NCI-H345 treated with DMSO at 0.1 percent for 48 hours (cell line): ENCODE measurements at regions not wholly inside any gene's neighbourhood (a gene's known extent, or its start where the extent isn't known, plus 50 kb on each side); places are given as distances from the start of the nearest gene placed in this dataset.
"Not testable (repeated sequence)": the region's sequence is repeated elsewhere in the genome, so short reads cannot be mapped to it uniquely, and the experiment has no call there.

Source experiments
- DNase-seq: peaks from one replicate; lab custom pipeline; 2025; ENCODE audit not compliant: unreplicated experiment; lab: John Stamatoyannopoulos, UW

DNA sequence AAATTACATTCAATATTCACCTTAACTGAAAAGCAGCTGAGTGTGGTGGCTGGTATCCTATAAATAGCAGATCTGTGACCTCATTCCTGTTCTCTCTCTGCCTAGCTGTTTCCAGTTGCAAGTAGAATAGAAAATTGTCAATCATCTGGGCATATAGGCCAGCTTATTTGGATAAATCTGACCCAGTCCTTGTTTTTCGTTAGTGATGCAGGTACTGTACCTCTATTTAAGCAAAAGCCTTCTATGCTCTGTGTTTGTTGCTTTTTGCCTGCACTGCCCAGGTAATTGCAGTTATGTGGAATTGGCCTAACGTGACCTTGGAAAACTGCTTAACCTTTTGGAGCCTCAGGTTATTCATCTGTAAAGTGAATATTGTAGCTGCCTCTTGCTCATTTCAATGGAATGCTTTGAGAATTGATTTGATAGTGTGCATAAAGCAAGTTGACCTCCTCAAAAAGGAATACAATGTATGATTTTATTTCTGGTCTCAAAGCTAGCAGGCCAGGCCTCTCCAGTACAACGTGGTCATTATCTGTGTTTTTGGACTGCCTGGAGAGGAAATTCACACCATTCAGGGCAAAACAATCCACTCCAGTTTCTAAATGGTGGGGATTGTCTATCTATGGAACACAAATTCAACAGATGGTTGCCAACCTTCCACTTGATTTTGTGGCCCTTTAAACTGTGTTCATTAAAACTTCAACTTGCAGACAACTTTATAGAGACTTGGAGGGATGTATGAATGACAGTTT, 508.7 kb upstream of the CITED2 start:
- no peak for DNase-seq

DNA sequence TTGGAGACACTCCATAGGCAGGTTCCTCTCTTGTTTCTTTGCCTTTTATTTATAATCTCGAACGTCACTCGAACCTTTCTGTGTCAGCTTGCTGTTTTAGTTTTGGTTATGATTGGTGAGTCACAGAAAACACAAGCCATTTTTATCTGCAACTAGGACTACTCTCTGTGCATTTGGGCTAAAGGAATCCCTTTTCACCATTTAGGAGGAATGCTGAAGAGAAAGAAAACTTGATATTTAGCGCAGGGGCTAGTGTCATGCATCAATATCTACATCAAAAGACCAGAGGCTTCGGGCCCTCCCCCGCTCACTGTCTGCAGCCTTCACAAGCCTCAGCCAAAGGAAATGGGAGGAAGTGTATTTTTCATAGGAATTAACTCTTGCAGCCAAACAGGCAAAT, 507.8 kb upstream of the CITED2 start:
- DNase-seq = no peak

DNA sequence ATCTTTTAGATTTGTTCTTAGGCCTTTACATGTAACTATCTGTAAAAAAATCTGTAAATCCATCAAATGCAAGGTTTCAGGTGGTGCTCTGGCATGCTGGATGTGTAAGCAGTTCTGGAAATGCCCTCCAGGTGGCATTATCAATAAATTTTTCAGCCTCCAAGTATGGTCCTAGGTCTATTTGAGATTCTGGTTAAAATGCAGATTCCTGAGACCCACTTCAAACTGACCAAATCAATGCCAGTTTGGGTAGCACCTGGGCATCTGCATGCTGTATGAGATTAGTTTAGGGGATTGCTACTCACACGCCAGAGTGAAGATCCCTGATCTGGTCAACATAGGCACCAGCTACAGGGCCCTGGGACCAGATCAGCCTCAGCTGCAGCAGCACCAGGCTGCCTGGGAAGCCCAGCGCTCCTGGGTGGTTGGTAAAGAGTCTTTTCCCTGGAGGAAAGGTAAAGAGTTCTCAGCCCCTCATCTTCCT, 507.3 kb upstream of the CITED2 start:
- no peak for DNase-seq

DNA sequence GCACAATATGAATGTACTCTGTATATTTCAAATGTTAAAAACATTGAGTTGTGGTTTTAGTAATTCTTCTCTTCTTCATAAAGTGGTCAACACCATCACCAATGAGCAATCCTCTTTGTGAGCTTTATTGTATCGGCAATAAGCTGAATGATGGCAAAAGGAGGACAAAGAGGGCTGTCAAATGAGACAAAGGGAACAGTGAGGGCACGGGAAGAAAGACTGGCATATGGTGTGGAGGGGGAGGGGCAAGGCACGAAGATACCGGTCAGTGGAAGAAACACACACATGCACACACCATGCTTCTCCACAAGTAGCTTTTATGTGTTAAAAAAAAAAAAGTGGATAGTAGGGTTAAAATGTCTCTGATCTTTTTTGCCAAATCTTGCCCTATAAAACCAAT, 506.8 kb upstream of the CITED2 start:
- peak; percentile 22 for DNase-seq

DNA sequence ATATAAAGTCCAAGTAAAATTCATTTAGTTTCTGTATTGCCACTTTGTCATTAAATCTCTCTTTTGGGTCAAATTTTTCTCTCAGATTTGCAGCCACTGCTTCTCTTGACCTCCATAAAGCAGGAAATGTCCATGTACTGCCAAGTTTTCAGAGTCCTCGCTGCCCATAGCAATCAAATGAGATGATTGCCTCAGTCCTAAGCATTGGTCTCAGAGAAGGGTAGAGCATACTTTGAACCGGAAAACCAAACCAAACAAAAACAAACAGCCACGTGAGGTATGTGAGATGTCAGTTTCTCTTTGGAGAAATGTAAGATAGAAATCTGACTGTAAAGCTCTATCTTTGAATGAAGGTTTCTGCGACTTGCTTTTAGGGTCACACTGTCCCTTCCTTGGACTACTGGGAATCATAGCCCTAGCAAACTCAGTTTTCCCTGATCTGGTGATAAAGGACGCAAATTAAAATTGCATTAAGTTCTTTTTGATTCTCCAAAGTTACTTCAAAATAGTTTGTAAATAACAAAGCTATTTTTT, 505.4 kb upstream of the CITED2 start:
- DNase-seq = no peak

DNA sequence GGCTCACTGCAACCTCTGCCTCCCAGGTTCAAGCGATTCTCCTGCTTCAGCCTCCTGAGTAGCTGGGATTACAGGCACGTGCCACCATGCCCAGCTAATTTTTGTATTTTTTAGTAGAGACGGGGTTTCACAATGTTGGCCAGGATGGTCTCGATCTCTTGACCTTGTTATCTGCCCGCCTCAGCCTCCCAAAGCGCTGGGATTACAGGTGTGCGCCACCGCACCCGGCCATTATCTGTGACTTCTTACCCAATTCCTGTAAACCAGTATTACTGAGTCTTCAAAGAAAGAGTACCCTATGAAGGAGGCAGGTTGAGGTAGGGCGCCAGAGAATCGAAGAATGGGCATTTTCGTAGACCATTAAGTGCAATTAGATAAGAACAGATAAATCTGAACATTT, 504.8 kb upstream of the CITED2 start:
- DNase-seq = not testable (repeated sequence)

DNA sequence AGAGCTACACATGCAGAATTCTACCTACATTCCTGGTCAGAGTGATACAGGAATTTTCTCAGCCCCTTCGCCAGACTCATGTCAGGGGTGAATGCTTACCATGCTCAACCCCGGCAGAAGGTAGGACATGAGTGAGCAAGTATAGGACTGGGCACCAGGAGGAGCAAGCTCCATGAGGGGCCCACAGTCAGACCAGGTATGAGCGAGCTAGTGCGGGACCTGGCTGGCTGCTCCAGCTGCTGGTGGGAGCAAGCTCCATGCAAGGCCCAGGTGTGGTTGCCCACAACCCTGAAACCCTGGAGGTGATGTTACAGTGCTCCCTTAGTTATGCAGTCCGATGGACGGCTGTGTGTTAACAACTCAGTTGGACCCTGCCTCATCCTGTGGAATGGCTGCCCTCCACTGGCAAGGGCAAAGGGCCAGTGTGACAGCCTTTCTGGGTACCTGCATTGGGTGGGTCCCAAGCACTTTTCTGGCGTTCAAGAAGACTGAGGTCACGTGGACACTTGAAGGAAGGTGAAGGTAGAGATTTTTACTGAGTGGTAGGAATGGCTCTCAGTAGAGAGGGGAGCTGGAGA, 503.5 kb upstream of the CITED2 start:
- no peak for DNase-seq

DNA sequence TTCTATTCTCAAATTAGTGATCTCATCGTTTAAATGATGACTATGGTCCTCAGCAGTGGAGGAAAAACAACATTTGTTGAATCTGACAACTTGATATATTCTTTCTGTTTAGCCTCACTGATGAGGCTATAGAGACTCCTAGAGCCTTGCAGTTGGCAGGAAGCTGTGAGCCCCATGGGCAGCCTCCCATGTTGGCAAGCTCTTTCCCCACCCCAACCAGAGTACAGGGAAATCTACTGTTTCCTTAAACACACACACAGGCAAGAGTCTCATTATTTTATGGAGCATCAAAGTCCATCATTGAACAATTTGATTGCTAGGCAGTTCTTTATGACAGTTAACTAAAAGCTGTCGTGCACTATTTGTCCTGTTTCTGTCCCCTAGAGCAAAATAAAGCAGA, 498.2 kb upstream of the CITED2 start:
- DNase-seq = no peak

DNA sequence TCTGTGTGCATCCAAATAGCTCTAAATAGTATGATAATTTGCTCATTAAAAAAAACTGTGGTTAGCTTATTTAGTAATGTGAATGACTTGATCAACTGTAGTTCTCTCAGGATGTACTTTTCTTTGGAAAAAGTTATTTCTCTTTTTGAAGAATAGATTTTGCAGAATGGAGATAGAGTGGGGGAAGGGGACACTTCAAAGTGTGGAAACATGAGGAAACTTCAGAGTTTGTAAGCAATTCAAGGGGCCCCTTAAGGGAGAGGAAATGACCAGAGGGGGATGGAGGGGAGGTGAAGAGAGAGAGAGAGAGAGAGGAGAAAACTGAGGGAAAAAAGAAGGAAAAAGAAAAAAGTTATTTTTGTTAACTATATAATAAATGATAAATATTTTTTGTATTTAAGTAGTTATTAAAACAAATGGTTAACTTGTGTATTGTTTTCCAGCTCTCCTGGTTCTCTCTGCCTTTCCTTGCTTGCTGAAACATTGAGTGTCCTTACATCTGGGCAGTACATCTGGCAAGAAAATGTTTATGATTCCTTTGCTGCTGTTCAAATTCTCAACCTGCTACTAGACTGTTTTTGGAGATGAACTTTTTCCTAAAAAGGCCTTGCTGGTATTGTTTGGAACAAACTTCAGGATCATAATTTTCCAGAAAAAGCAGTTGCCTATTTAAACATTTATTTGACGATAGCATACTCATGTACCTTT, 497.5 kb upstream of the CITED2 start:
- no peak for DNase-seq

DNA sequence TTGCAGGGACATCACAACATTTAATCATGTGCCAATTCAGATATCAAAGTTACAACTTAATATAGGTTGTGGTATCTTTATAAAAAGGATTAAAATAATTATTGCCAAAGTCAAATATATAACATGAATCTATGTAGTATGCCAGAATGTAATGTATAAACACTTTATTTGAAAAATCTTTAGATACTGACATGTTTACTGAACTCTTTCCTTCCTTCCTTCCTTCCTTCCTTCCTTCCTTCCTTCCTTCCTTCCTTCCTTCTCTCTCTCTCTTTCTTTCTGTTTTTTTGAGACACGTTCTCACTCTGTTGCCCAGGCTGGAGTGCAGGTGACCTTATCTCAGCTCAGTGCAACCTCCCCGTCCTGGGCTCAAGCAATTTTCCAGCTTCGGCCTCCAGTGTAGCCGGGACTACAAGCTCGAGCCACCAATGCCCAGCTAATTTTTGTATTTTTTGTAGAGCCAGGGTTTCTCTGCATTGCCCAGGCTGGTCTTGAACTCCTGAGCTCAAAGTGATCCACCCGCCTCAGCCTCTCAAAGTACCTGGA, 496.8 kb upstream of the CITED2 start:
- no peak for DNase-seq

DNA sequence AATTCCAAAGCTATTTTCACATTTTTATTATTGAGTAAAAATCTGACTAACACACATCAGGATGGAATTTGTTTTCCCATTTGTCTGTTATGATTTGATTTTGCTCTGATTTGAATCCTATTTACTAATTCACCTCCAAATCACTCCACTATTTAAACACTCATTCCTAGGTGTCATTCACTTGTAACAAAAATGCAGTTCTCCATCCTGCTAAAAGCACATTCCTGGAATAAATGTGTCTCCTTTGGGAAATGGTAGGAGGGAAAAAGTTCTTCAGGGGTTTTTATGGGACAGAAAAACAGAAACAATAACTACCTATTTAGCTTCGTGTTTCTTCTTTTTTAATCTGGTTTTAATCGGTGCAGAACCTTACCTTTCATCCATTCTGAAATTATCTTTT, 494.1 kb upstream of the CITED2 start:
- DNase-seq = no peak

DNA sequence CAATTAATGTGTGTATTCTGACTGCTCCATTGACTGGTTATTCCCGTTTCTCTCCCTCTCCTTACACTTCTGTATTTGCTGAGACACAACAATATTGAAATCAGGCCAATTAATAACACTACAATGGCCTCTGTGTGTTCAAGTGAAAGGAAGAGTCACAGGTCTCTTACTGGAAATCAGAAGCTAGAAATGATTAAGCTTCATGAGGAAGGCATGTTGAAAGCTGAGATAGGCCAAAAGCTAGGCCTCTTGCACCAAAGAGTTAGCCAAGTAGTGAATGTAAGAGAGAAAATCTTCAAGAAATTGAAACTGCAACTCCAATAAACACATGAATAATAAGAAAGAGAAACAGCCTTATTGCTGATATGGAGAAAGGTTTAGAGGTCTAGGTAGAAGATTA, 489.5 kb upstream of the CITED2 start:
- no peak for DNase-seq

DNA sequence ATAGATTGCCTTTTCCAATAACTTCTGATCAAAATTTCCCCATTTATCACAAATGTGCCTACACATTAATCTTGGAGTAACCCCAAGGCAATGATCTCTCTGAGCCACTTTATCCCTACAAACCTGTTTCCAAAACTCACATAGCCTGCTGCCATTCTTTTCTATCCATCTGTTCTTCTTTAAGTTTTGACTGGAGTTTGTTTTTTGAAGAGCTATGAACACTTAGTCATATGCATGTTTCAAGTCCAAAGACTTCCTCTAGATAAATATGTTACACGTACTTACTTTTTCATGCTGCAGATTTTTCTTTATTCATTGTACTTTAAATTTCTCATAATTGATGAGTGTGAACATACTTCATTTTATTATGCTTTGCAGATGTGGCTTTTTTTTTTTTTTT, 488.9 kb upstream of the CITED2 start:
- DNase-seq = no peak

DNA sequence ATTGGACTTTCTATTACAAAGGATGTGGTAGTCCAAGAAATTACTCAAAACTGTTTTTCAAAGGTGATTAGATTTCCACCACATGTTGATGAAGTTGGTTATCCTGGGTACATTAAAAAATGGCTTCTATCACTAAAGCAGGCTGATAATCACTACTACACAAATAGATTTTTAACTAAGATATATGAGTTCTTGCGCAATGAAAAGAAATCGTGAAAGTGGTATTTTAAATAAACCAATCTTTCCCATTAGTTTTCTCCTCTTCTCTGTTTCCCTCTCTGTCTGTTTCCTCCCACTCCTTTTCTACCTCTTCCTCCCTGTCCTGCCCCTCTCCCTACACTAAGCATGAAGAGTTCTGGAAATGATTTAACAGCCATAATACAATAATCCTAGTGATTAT, 487.9 kb upstream of the CITED2 start:
- DNase-seq = no peak

DNA sequence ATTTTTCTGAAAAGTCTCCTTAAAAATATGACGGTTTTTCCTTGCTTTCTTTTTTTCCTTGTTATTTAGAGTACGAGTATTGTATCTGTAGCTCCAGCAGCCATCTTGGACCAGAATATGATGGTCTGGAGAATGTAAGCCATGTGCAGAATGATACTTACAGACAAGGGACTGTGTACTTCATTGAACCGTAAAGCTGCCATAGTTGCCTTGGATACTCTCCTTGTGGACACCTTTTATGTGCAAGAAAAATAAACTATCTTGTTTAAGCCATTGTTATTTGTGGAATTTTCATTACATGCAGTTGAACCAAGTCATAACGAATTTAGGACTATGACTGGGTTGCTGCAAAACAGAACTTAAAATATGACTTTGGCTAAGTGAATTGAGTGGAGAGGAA, 485.8 kb upstream of the CITED2 start:
- no peak for DNase-seq

DNA sequence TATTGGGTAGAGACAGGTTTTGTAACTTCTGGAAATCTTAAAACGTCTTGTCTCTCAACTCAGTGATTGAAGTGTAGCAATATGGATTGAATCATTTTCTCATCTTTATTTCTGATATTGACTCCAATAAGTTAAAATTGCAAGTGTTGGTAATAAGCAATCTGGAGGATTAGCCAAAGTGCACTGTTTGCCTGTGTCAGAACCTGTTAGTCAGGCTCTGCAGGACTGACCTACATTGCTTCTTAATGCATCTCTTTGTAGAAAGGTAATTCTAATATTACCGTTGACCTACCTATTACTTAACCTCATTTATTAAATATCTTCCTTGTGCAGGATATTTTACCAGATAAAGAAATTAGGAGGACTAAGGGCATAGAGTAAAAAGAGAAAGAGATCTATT, 484.0 kb upstream of the CITED2 start:
- DNase-seq = no peak

DNA sequence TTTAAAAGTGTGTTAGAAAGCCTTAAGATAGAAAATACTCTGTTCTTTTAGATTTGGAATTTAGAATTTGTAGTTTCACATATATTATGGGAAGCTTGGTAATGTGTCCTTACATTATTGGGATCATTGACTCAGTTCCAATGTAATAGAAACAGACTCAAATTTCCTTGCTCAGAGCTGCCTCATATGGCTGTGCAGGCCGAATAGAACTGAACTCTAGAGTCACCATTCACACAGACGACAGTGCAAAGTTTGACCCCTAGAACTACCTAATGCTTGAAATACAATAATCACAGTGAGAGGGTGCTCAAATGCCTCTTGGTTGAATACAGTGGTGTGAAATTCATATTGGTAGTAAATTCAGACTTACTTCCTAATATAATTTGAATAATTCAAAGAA, 482.7 kb upstream of the CITED2 start:
- DNase-seq = no peak

DNA sequence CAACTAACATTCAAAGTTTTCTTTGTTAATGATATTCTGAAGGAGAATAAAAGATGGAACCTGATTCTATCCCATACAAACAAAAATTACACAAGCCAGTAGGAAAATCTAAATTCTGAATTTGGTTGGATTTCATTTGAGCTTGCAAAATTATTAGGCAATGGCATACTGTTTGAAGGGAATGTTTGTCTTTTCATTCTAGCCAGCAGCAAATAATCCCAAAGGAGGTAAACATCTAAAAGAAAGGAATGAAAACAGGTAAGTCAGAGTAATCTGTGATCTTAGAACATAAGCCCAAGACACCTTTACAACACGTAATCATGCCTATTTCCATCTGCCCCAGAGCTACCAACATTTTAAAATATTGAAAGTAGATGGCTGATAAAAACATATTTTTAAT, 482.1 kb upstream of the CITED2 start:
- DNase-seq = no peak

DNA sequence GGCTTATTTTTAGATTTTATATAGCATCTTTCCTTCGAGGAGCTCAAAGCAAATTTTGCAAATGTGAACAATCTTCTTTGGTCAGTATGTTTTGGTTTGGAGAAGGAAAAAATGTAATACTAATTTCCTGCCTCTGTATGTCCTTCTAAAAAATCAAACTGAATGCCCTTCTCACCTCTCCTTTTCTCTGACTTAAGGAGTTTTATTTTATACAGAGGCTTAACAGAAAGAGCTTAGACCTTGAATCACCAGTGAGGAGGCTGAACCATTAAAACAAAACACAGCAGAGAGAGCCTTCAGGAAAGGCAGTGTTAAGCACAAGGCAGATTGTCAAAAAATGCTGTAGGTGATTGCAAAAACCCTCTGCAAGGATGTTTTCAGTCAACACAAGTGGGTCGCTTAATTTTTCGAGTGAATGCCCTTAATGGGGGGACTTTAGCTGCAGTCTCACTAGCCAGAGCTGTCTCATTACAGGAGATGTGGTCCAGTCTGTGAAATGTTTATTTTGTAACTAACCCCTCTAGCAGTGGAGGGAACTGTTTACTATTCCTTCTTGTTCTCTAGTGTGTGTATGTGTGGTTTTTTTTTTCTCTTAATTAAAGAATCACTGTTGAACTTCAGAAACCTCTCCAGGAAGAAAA, 481.3 kb upstream of the CITED2 start:
- no peak for DNase-seq

DNA sequence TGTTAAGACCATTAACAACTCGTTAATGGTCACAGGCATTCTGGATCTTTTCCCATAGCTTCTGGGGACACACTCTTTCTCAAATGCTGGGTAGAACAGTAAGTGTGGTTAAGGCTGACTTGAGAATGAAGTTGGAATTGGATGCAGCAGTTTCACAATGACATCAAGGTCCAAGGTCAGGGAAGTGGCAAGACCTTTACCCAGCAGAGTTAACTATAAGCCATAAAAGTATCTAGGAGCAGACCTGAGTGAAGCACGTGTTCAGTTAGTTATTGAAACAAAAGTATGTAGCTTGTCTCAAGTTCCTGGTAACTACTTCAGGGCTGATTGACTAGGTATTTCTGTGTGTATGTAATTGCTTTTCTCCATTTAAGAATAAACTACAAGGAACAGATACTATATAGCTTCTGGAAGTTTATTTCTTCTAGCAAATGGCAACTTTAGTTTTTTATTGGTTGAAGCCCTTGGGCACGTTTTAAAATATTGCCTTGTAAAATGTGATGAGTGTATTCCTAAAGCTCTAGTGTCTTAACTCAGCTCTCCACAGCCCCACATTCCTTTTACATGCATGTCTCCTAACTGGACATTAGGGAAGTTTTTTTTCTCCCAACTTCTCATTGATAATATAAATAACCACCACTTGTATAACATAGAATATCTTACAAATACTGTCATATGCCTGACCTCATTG, 479.0 kb upstream of the CITED2 start:
- DNase-seq = no peak
